PC-9 (cell line): ENCODE measurements at regions not wholly inside any gene's neighbourhood (a gene's known extent, or its start where the extent isn't known, plus 50 kb on each side); places are given as distances from the start of the nearest gene placed in this dataset.
A peak's percentile ranks its signal among the peaks of the same experiment; 100 is the strongest.
"Not testable (repeated sequence)": the region's sequence is repeated elsewhere in the genome, so short reads cannot be mapped to it uniquely, and the experiment has no call there.

Experiments used
- BruUV-seq: library from RNA; stranded (reverse); fragments of 400-500 nt; replicated peaks from 2 replicates; lab custom pipeline; 2021; lab: Mats Ljungman, UMichigan
- CTCF ChIA-PET: fragments of 300-600 bp; sonication (Branson Sonifier 250); formaldehyde crosslinking; loops from one replicate; lab custom pipeline; 2022; ENCODE audit warnings: antibody characterized with exemption; lab: Charles Lee
- POLR2A ChIA-PET: fragments of 300-600 bp; sonication (Branson Sonifier 250); formaldehyde crosslinking; loops from one replicate; lab custom pipeline; 2022; ENCODE audit warnings: antibody characterized with exemption; ENCODE audit not compliant: unreplicated experiment; lab: Charles Lee
- DNase-seq, 2 experiments: peaks; one replicate each; pipeline versions ENCODE4 v3.0.0 to v3.0.0-alpha.2; 2015 to 2022; ENCODE audit warnings: mixed read lengths in 1 of 2
- H2AFZ ChIP-seq: fragments of 200-600 bp; sonication (generic); 2 replicates; pipeline ENCODE4 v1.8.1; 2017; ENCODE audit warnings: antibody characterized with exemption
- H3F3A ChIP-seq: fragments of 200-600 bp; sonication (generic); 2 replicates; pipeline ENCODE4 v1.8.1; 2017; ENCODE audit warnings: antibody characterized with exemption, mild to moderate bottlenecking, low read depth; ENCODE audit not compliant: insufficient read depth
- H3K27ac ChIP-seq: fragments of 200-600 bp; sonication (generic); 2 replicates; pipeline ENCODE4 v1.6.1; 2016; ENCODE audit warnings: mixed run types
- H3K27me3 ChIP-seq: fragments of 200-600 bp; sonication (generic); 2 replicates; pipeline ENCODE4 v1.6.1; 2016; ENCODE audit warnings: low read depth, mixed run types; ENCODE audit not compliant: insufficient read depth
- H3K36me3 ChIP-seq: fragments of 200-600 bp; sonication (generic); 2 replicates; pipeline ENCODE4 v1.6.1; 2016; ENCODE audit warnings: low read depth, mixed run types
- H3K4me1 ChIP-seq: fragments of 200-600 bp; sonication (generic); replicated peaks from 2 replicates; pipeline ENCODE4 v1.6.1; 2016; ENCODE audit warnings: mixed run types; ENCODE audit not compliant: insufficient read depth
- H3K4me2 ChIP-seq: fragments of 200-600 bp; sonication (generic); 2 replicates; pipeline ENCODE4 v1.6.1; 2017; ENCODE audit warnings: mixed run types
- H3K4me3 ChIP-seq: fragments of 200-600 bp; sonication (generic); 2 replicates; pipeline ENCODE4 v1.6.1; 2016; ENCODE audit warnings: mixed run types
- H3K79me2 ChIP-seq: fragments of 200-600 bp; sonication (generic); 2 replicates; pipeline ENCODE4 v1.6.1; 2017; ENCODE audit warnings: low read depth, mixed run types
- H3K9me2 ChIP-seq: fragments of 200-600 bp; sonication (generic); 2 replicates; pipeline ENCODE4 v1.8.1; 2017; ENCODE audit warnings: mild to moderate bottlenecking; ENCODE audit not compliant: insufficient read depth
- H3K9me3 ChIP-seq: fragments of 200-600 bp; sonication (generic); 2 replicates; pipeline ENCODE4 v1.8.1; 2016; ENCODE audit warnings: low read depth; ENCODE audit not compliant: insufficient read depth
- H4K20me1 ChIP-seq: fragments of 200-600 bp; sonication (generic); 2 replicates; pipeline ENCODE4 v1.8.1; 2017; ENCODE audit not compliant: insufficient read depth
- intact Hi-C: fragments of 100-400 bp; cut with micrococcal nuclease; formaldehyde crosslinking; loops from one replicate; pipeline ENCODE4 v1.10.0; 2022; ENCODE audit not compliant: unreplicated experiment

DNA sequence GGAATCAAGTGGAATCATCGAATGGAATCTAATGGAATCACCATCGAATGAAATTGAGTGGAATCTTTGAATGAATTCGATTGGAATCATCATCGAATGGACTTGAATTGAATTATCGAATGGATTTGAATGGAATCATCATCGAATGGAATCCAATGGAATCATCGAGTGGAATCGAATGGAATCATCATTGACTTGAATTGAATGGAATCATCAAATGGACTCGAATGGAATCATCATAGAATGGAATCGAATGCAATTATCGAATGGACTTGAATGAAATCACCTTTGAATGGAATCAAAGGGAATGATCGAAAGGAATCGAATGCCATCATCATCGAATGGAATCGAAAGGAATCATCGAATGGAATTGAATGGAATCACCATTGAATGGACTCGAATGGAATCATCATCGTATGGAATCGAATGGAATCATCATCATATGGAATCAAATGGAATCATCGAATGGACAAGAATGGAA lies 231.6 kb downstream of the SHCBP1 start:
- H3K4me1 ChIP-seq, POLR2A ChIA-PET: not testable (repeated sequence)
- DNase-seq = peak; percentile 51 to 87

GRCh38 chr16:46388939-46389491 lies 232.2 kb downstream of the SHCBP1 start:
- BruUV-seq, H3K4me1 ChIP-seq, H3K9me2 ChIP-seq, intact Hi-C loops, H3K4me3 ChIP-seq, H4K20me1 ChIP-seq, POLR2A ChIA-PET, H3K9me3 ChIP-seq, H3K4me2 ChIP-seq, DNase-seq, H3K27ac ChIP-seq, H3F3A ChIP-seq, H3K27me3 ChIP-seq, H3K79me2 ChIP-seq, H3K36me3 ChIP-seq, H2AFZ ChIP-seq, CTCF ChIA-PET: not testable (repeated sequence)

More for the DNA sequence above, 231.6 kb downstream of the SHCBP1 start:
- H3K27me3 ChIP-seq, H3K9me3 ChIP-seq, H3F3A ChIP-seq, H3K79me2 ChIP-seq, H4K20me1 ChIP-seq, H3K9me2 ChIP-seq, H3K27ac ChIP-seq, intact Hi-C loops, H2AFZ ChIP-seq, H3K36me3 ChIP-seq, CTCF ChIA-PET, BruUV-seq, H3K4me2 ChIP-seq: not testable (repeated sequence)
- peak overlapping the region; percentile 1; the same call in 1 of the 2 replicates for H3K4me3 ChIP-seq

DNA sequence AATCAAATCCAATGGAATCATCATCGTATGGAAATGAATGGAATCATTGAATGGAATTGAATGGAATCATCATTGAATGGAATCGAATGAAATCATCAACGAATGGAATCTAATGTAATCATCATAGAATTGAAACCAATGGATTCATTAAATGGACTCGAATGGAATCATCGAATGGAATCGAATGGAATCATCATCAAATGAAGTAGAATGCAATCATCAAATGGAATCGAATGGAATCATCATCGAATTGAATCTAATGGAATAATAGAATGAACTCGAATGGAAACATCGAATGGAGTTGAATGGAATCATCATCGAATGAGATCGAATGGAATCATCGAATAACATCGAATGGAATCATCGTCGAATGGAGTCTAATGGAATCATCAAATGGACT lies 232.8 kb downstream of the SHCBP1 start:
- intact Hi-C loops, H4K20me1 ChIP-seq, H3K9me2 ChIP-seq, CTCF ChIA-PET, H2AFZ ChIP-seq, H3K79me2 ChIP-seq, H3F3A ChIP-seq, H3K27ac ChIP-seq, H3K4me1 ChIP-seq, POLR2A ChIA-PET, H3K9me3 ChIP-seq, H3K27me3 ChIP-seq, H3K4me3 ChIP-seq, H3K4me2 ChIP-seq, H3K36me3 ChIP-seq, BruUV-seq: not testable (repeated sequence)
- peak in 1 of 2 experiments; percentile 49 for DNase-seq

GRCh38 chr16:46387720-46388119 lies 233.5 kb downstream of the SHCBP1 start:
- H3K9me3 ChIP-seq, POLR2A ChIA-PET, H3K27ac ChIP-seq, H4K20me1 ChIP-seq, H3K27me3 ChIP-seq, H2AFZ ChIP-seq, H3K4me2 ChIP-seq, CTCF ChIA-PET, intact Hi-C loops, H3K9me2 ChIP-seq, H3F3A ChIP-seq, H3K4me1 ChIP-seq, H3K79me2 ChIP-seq, H3K36me3 ChIP-seq, BruUV-seq: not testable (repeated sequence)
- H3K4me3 ChIP-seq = peak overlapping the region; percentile 0; the same call in 1 of the 2 replicates
- DNase-seq = peak in 1 of 2 experiments; percentile 23

DNA sequence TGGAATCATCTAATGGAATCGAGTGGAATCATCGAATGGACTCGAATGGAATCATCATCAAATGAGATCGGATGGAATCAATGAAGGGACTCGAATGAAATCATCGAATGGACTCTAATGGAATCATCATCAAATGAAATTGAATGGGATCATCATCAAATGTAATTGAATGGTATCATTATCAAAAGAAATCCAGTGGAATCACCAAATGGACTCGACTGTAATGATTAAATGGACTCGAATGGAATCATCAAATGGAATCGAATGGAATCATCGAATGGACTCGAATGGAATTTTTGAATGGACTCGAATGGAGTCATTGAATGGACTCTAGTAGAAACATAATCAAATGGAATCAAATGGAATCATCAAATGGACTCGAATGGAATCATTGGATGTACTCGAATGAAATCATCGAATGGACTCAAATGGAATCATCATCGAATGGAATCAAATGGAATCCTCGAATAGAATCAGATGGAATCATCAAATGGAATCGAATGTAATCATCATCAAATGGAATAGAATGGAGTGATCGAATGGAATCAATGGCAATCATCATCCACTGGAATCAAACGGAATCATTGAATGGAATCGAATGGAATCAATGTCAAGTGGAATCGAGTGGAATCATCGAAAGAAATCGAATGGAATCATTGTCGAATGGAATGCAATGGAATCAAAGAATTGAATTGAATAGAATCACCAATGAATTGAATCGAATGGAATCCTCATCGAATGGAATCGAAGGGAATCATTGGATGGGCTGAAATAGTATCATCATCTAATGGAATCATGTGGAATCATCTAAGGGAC lies 234.2 kb downstream of the SHCBP1 start:
- H3K36me3 ChIP-seq, H3K27ac ChIP-seq, H3F3A ChIP-seq, H3K4me1 ChIP-seq, intact Hi-C loops, CTCF ChIA-PET, H2AFZ ChIP-seq, H3K27me3 ChIP-seq, H3K79me2 ChIP-seq, H3K9me2 ChIP-seq, DNase-seq, H3K4me2 ChIP-seq, BruUV-seq, H4K20me1 ChIP-seq, H3K9me3 ChIP-seq, POLR2A ChIA-PET: not testable (repeated sequence)
- peak overlapping the region; percentile 0; the same call in 1 of the 2 replicates for H3K4me3 ChIP-seq

GRCh38 chr16:46386110-46386771 lies 234.9 kb downstream of the SHCBP1 start:
- H3K9me3 ChIP-seq, H3K9me2 ChIP-seq, H3K4me1 ChIP-seq, intact Hi-C loops, H4K20me1 ChIP-seq, H3K4me3 ChIP-seq, H3F3A ChIP-seq, H3K27ac ChIP-seq, BruUV-seq, H2AFZ ChIP-seq, H3K79me2 ChIP-seq, H3K27me3 ChIP-seq, POLR2A ChIA-PET, H3K4me2 ChIP-seq, H3K36me3 ChIP-seq, CTCF ChIA-PET: not testable (repeated sequence)
- DNase-seq = peak in 1 of 2 experiments; percentile 72
